Smooth muscle cell of the brain vasculature (primary cell): ENCODE measurements at regions not wholly inside any gene's neighbourhood (a gene's known extent, or its start where the extent isn't known, plus 50 kb on each side); places are given as distances from the start of the nearest gene placed in this dataset.
"Not testable (repeated sequence)": the region's sequence is repeated elsewhere in the genome, so short reads cannot be mapped to it uniquely, and the experiment has no call there.

ENCODE experiments used
- DNase-seq: peaks from one replicate; pipeline ENCODE4 v3.0.0-alpha.2; 2012; ENCODE audit warnings: low read depth, low spot score

DNA sequence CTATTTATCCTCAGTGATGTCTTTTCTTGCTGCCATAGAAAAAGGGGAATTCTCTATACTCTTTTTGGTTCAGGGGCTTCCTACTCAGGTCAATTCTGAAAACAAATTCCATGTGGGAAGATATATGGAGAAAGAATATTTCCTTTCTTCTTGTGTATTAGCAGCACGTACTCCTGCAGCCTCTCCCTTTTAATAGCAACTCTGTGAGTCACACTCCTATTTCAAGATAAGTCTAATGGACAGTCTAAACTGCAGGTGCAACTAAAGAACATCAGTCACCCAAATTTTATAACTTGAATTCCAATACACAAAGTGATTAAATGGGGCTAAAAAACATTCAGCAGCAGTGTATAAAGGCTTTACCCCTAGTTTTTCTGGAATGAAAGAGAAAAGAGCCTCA lies 942.2 kb downstream of the CNTNAP5 start:
- DNase-seq, result no peak

DNA sequence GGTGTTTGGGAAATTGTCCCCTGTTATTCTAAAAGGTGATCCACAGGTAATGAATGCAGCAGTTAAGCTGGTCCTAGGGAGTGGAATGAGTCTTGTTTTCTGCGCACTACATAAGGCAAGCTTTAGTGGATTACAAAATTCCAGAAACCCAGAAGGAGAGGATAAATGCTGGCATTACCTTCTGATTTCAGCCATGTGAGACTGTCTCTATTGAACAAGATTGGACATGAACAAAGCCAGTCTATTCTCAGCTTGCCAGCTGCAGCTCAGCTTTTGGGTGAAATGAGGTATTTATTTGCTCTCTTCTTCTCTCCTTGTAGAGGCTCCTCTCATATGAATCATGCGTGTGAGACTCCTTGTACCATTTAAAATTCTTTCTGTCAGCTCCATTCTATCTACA lies 944.9 kb downstream of the CNTNAP5 start:
- no peak for DNase-seq

GRCh38 chr2:124973396-124973795 lies 948.3 kb downstream of the CNTNAP5 start:
- no peak for DNase-seq

DNA sequence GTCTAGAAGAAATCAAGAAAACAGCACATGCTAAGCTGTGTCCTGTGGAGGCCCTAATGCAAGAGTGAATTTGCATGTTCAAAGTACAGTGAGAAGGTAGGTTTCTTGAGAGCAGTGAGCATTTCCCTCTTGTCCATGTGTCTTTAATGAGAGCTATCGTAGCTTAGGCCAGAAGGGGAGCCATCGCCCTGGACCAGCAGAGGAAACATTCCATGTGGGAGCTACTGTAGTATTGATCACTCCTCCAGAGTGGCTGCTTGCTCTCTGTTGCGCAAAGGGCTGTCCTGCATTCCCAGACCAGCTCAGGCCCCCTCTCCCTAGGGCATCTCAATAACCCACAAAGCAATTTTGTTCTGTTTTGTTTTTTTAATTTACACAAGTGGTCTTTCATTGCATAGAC lies 950.1 kb downstream of the CNTNAP5 start:
- DNase-seq, result no peak

- no peak for DNase-seq
Observed at GRCh38 chr2:124975648-124976047, 950.6 kb downstream of the CNTNAP5 start.

DNA sequence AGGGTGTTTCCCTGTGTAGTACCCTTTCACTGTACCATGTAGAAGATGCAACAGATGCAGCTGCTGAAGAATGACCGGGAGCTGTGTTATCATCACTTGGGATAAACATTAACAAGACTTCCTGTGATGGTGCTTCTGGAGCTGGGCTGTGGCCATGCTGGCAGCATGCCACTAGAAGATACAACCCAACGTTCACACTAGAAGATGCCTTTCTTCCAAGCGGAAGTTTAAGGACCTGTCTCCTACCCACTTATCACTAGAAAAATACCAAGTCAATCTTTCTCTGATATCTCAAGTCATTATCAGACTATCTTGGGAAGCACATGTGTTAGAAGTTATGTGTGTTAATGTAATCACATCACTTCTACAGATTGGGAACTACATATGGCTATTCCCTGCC lies 953.5 kb downstream of the CNTNAP5 start:
- DNase-seq, result no peak

- no peak for DNase-seq
Observed at GRCh38 chr2:124983595-124983994, 958.5 kb downstream of the CNTNAP5 start.

DNA sequence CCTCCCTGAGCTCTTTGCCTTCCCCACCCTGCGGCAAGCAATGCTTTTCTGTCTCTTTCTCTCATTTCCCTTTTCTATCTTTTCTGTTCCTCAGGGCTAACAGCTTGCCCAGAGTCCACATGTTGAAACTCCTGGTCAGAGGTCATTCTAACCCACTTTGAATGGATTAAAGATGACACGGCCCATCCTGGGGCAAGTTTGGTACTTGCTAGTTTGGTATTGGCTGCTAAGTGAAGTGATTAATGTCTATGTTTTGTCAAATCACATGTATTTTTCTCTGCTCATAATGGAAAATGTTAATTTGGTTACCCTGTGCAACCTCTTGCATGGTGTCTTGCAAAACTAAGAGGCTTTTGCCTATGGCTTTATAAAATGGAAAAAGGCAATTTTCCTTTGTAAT lies 960.2 kb downstream of the CNTNAP5 start:
- DNase-seq, result no peak

DNA sequence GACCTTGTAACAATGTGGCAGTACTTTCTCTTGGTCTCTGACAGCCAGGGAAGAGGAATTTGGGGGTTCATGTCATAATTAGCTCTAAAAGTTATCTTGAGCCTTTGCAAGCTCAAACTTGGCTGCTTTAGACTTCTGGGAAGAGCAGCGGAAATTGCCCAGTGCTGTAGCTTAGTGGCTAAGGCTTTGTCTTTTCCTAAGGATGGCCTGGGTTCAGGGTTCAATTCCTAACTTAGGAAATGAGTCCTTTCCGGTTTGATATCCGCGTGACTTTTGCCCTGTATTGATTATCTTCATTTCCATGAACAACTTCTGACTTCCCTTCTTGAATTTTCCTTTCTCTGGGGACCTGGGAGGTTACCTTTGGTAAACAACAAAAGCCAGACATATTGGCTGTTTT lies 961.0 kb downstream of the CNTNAP5 start:
- DNase-seq, result no peak

GRCh38 chr2:124986870-124987269 lies 961.8 kb downstream of the CNTNAP5 start:
- DNase-seq, result not testable (repeated sequence)

DNA sequence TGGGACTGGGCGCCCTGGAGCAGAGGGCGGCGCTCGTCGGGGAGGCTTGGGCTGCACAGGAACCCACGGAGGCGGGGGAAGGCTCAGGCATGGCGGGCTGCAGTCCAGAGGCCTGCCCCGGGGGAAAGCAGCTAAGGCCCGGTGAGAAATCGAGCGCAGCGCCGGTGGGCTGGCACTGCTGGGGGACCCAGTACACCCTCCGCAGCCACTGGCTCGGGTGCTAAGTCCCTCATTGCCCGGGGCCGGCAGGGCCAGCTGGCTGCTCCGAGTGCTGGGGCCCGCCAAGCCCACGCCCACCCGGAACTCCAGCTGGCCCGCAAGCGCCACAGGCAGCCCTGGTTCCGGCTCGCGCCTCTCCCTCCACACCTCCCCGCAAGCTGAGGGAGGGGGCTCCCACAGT lies 962.3 kb downstream of the CNTNAP5 start:
- DNase-seq, result not testable (repeated sequence)

- no peak for DNase-seq
Observed at GRCh38 chr2:124988111-124988510, 963.0 kb downstream of the CNTNAP5 start.

DNA sequence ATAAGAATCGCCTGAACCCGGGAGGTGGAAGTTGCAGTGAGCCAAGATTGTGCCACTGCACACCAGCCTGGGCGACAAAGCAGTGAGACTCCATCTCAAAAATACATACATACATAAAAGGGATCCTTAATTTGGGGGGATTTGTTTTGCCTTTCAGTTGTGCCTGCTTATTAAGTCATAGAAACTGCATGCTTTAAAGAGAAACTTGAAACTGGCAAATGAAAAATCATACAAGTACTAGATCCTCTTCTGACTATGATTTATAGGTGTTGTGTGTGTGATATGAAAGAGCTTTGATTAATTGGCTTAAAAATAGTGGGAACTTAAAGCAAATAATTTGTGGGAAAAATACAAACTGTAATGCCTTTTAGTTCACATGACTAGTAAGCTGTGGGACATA lies 963.7 kb downstream of the CNTNAP5 start:
- DNase-seq, result no peak

- DNase-seq, result no peak
Observed at GRCh38 chr2:124993809-124994208, 968.7 kb downstream of the CNTNAP5 start.

DNA sequence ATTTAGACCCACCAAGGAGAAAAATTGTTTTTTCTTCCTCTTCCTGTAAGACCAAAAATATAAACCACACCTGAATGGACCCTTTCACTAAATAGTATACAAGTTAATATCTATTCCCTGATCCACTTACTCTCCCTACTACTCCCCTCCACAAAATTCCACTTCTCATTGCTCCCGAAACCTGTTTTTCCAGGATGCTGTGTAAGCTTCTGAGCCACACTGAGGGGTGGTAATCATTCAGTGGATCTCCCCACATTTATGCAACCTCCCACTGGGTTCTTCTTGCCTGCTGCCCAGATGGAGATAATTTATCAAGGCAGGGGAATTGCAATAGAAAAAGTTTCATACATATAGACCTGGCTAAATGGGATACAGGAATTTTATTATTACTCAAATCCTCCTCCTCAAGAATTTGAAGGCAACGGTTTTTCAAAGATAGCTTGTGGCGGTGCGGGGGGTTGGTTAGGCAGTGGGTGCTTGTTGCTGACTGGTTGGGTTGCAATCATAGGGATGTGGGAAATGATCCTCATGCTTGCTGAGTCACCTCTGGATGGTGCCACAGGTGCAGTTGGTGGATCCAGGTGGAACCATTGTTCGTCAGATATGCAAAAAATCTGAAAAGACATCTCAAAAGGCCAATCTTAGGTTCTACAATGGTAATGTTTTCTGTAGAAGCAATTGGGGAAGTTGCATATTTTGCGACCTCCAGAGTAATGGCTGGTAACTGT lies 970.3 kb downstream of the CNTNAP5 start:
- no peak for DNase-seq

- DNase-seq, result no peak
Observed at GRCh38 chr2:124996406-124996805, 971.3 kb downstream of the CNTNAP5 start.

- no peak for DNase-seq
Observed at GRCh38 chr2:124999906-125000305, 974.8 kb downstream of the CNTNAP5 start.

GRCh38 chr2:125004106-125004800 lies 979.2 kb downstream of the CNTNAP5 start:
- no peak for DNase-seq

DNA sequence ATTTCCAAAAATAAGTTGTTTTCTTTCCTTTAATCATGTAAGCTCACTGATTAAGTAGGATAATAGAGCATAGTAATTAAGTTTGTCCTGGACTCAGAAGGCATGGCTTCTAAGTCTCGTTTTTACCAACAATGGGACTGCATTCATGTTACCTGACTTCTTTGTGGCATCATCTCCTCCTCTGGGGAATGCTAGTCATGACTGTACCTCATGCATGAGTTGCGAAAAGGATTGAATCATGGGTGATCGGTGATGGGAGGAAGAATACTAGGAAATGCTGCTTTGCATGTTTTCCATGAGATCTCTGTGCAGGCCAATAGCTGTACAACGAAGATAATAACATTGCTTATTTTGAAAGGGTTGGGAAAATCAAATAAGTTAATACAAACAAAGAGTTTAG lies 981.6 kb downstream of the CNTNAP5 start:
- DNase-seq, result no peak

GRCh38 chr2:125028721-125029120 lies 1003.6 kb downstream of the CNTNAP5 start:
- DNase-seq, result not testable (repeated sequence)

DNA sequence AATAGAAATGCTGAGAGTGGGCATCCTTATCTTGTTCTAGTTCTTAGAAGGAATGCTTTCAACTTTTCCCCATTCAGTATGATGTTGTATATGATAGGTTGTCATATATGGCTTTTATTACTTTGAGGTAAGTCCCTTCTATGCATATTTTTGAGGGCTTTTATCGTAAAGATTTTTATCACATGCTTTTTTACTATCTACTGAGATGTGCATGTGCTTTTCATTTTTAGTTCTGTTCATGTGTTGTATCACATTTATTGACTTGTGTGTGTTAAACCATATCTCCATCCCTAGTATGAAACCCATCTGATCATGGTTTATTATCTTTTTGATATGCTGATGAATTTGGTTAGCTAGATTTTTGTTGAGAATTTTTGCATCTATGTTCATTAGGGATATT lies 1008.8 kb downstream of the CNTNAP5 start:
- DNase-seq, result no peak

DNA sequence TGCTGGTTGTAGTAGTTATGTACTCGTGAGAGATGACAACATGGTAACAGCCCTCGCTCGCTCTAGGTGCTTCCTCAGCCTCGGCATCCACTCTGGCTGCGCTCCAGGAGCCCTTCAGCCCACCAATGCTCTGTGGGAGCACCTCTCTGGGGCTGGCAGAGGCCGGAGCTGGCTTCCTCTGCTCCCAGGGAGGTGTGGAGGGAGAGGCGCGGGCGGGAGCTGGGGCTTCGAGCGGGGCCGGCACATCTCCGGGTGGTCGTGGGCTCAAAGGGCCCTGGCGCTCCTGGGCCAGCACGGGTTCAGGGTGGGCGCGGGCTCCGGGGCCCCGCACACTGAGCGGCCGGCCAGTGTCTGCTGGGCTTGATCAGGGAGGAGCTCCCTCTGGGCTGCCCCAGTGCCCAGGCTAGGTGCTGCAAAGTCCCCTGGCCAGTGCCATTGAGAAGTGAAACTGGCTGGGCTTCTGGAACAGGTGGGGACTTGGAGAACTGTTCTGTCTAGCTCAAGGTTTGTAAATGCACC lies 1012.1 kb downstream of the CNTNAP5 start:
- DNase-seq, result no peak

- DNase-seq, result no peak
Observed at GRCh38 chr2:125041846-125042245, 1016.8 kb downstream of the CNTNAP5 start.
